Endodermal cell (in vitro differentiated cells): ENCODE measurements at regions not wholly inside any gene's neighbourhood (a gene's known extent, or its start where the extent isn't known, plus 50 kb on each side); places are given as distances from the start of the nearest gene placed in this dataset.

Source experiments
- DNase-seq: peaks from one replicate; pipeline ENCODE4 v3.0.0-alpha.2; 2017
- H3K27ac ChIP-seq: 2 replicates; pipeline ENCODE4 v1.5.1; 2013; ENCODE audit warnings: mild to moderate bottlenecking, low read depth, low read length, moderate library complexity
- H3K27me3 ChIP-seq: 2 replicates; pipeline ENCODE4 v1.6.1; 2013; ENCODE audit warnings: mild to moderate bottlenecking, low read length, moderate library complexity; ENCODE audit not compliant: insufficient read depth, control insufficient read depth, poor library complexity, severe bottlenecking
- H3K36me3 ChIP-seq: 2 replicates; pipeline ENCODE4 v1.7.0; 2013; ENCODE audit warnings: mild to moderate bottlenecking, low read length, moderate library complexity; ENCODE audit not compliant: control insufficient read depth, insufficient read depth
- H3K4me1 ChIP-seq: one replicate; pipeline ENCODE4 v1.7.0; 2013; ENCODE audit warnings: low read length; ENCODE audit not compliant: control insufficient read depth, insufficient read depth
- H3K4me3 ChIP-seq: 2 replicates; pipeline ENCODE4 v1.5.1; 2013; ENCODE audit warnings: mild to moderate bottlenecking, low read length, moderate library complexity
- H3K9ac ChIP-seq: 2 replicates; pipeline ENCODE4 v1.6.1; 2013; ENCODE audit warnings: mild to moderate bottlenecking, low read length, moderate library complexity; ENCODE audit not compliant: poor library complexity, severe bottlenecking; ENCODE audit errors: extremely low read depth
- H3K9me3 ChIP-seq: 2 replicates; pipeline ENCODE4 v1.6.1; 2013; ENCODE audit warnings: mild to moderate bottlenecking, low read length, moderate library complexity; ENCODE audit not compliant: control insufficient read depth
- H3K27ac Mint-ChIP-seq: 2 replicates; pipeline ENCODE4 v1.8.0; 2020; ENCODE audit warnings: mixed read lengths
- H3K27me3 Mint-ChIP-seq: 2 replicates; pipeline ENCODE4 v1.8.0; 2021; ENCODE audit warnings: mild to moderate bottlenecking, mixed read lengths; ENCODE audit not compliant: insufficient read depth
- H3K36me3 Mint-ChIP-seq: 2 replicates; pipeline ENCODE4 v1.8.0; 2020; ENCODE audit warnings: low read depth, mixed read lengths
- H3K4me1 Mint-ChIP-seq: 2 replicates; pipeline ENCODE4 v1.8.0; 2020; ENCODE audit warnings: mixed read lengths
- H3K4me3 Mint-ChIP-seq: 2 replicates; pipeline ENCODE4 v1.8.0; 2020; ENCODE audit warnings: mild to moderate bottlenecking, moderate library complexity, mixed read lengths
- H3K9me3 Mint-ChIP-seq: 2 replicates; pipeline ENCODE4 v1.8.0; 2020; ENCODE audit warnings: mild to moderate bottlenecking, mixed read lengths
- CTCF ChIP-seq: fragments of 200-600 bp; sonication (generic); conservative IDR thresholded peaks from 2 replicates; pipeline ENCODE4 v1.5.0; 2021; ENCODE audit warnings: antibody characterized with exemption, mild to moderate bottlenecking
- WGBS, 2 experiments: methylation state at CpG; one replicate each; pipeline versions ENCODE4 v1.1.5 to v1.1.7; 2013; ENCODE audit warnings: missing lambda C conversion rate in 2 of 2, mixed read lengths in 1 of 2; ENCODE audit not compliant: insufficient coverage in 1 of 2, insufficient read length in 1 of 2; 5-methylcytosine and 5-hydroxymethylcytosine counted together

- no peak for DNase-seq
- no peaks in the 10 kb centered on the region for H3K36me3 ChIP-seq
- Mint-ChIP-seq H3K36me3 (no peaks in the 10 kb centered on the region), H3K4me3 (no peak overlapping the region), H3K9me3 (no peaks in the 10 kb centered on the region), H3K27ac (no peak overlapping the region), H3K4me1 (peaks cover 1% of the 10 kb centered on the region), H3K27me3 (no peaks in the 10 kb centered on the region)
- no peaks in the 10 kb centered on the region for H3K27me3 ChIP-seq
- WGBS, 2 experiments: 100% methylated on average over 1 of the region's 1 CpG; no CpG with 5 or more reads in 1 of the 2 experiments
- TF ChIP-seq CTCF: no peak
- H3K9ac ChIP-seq: no peak overlapping the region
- no peak overlapping the region for H3K27ac ChIP-seq
- H3K4me1 ChIP-seq: no peaks in the 10 kb centered on the region
- H3K4me3 ChIP-seq: no peak overlapping the region
- no peaks in the 10 kb centered on the region for H3K9me3 ChIP-seq
Measured at GRCh38 chr10:55078121-55078520, 277.1 kb upstream of the PCDH15 start.

GRCh38 chr10:55065185-55065584 is 264.2 kb upstream of the PCDH15 start:
- H3K27me3 ChIP-seq: no peaks in the 10 kb centered on the region
- WGBS, 2 experiments: 94% methylated on average over 1 of the region's 1 CpG; no CpG with 5 or more reads in 1 of the 2 experiments
- Mint-ChIP-seq H3K27ac (no peak overlapping the region), H3K27me3 (no peaks in the 10 kb centered on the region), H3K36me3 (no peaks in the 10 kb centered on the region), H3K9me3 (no peaks in the 10 kb centered on the region), H3K4me1 (peaks cover 4% of the 10 kb centered on the region), H3K4me3 (no peak overlapping the region)
- no peak overlapping the region for H3K9ac ChIP-seq
- H3K27ac ChIP-seq: no peak overlapping the region
- H3K4me3 ChIP-seq: no peak overlapping the region
- no peaks in the 10 kb centered on the region for H3K4me1 ChIP-seq
- no peak for TF ChIP-seq CTCF
- no peak for DNase-seq
- no peaks in the 10 kb centered on the region for H3K36me3 ChIP-seq
- H3K9me3 ChIP-seq: no peaks in the 10 kb centered on the region

- Histone ChIP-seq H3K36me3 (no peaks in the 10 kb centered on the region), H3K9me3 (no peaks in the 10 kb centered on the region), H3K4me1 (no peaks in the 10 kb centered on the region), H3K9ac (no peak overlapping the region), H3K27ac (no peak overlapping the region), H3K27me3 (no peaks in the 10 kb centered on the region), H3K4me3 (no peak overlapping the region)
- no peak for DNase-seq
- peaks cover 4% of the 10 kb centered on the region for H3K4me1 Mint-ChIP-seq
- H3K9me3 Mint-ChIP-seq: no peaks in the 10 kb centered on the region
- H3K36me3 Mint-ChIP-seq: no peaks in the 10 kb centered on the region
- no peak overlapping the region for H3K27ac Mint-ChIP-seq
- H3K27me3 Mint-ChIP-seq: no peaks in the 10 kb centered on the region
- TF ChIP-seq CTCF: no peak
- H3K4me3 Mint-ChIP-seq: no peak overlapping the region
Measured at GRCh38 chr10:55063811-55064210, 262.8 kb upstream of the PCDH15 start.
